Tibial artery (tissue), 4 donors: ENCODE measurements at regions not wholly inside any gene's neighbourhood (a gene's known extent, or its start where the extent isn't known, plus 50 kb on each side); places are given as distances from the start of the nearest gene placed in this dataset.

Source experiments
- DNase-seq, 2 donors: peaks; one replicate each; pipeline ENCODE4 v3.0.0-alpha.2; 2019
- H3K27ac ChIP-seq, 2 donors: fragments of 200-600 bp; sonication (generic) in 1 of 2; 1 replicate in 1 of 2; 2 replicates in 1 of 2; pipeline ENCODE4 v1.5.1; 2018 to 2019; ENCODE audit warnings: mild to moderate bottlenecking in 1 of 2
- H3K27me3 ChIP-seq, 2 donors: fragments of 200-600 bp; sonication (generic) in 1 of 2; one replicate each; pipeline versions ENCODE4 v1.5.1 to v1.6.0; 2016 to 2019
- H3K36me3 ChIP-seq, 3 donors: fragments of 200-600 bp; sonication (generic) in 2 of 3; one replicate each; pipeline ENCODE4 v1.5.1; 2016 to 2019; ENCODE audit warnings: mild to moderate bottlenecking in 2 of 3
- H3K4me1 ChIP-seq, 4 donors: fragments of 200-600 bp; sonication (generic) in 2 of 4; 1 replicate in 3 of 4; 2 replicates in 1 of 4; pipeline ENCODE4 v1.5.1; 2016 to 2019
- H3K4me3 ChIP-seq, 2 donors: fragments of 200-600 bp; sonication (generic) in 1 of 2; 1 replicate in 1 of 2; 2 replicates in 1 of 2; pipeline ENCODE4 v1.5.1; 2018 to 2019; ENCODE audit warnings: mild to moderate bottlenecking in 2 of 2
- H3K9me3 ChIP-seq, 3 donors: fragments of 200-600 bp; sonication (generic) in 1 of 3; one replicate each; pipeline ENCODE4 v1.5.1; 2016 to 2019
- CTCF ChIP-seq, 2 experiments: fragments of 200-600 bp in 1 of 2; fragments of 450-650 bp in 1 of 2; IDR thresholded peaks; one replicate each; pipeline ENCODE4 v1.5.1; 2017 to 2019; ENCODE audit warnings: antibody characterized with exemption in 2 of 2, mild to moderate bottlenecking in 1 of 2, moderate library complexity in 1 of 2
- intact Hi-C: fragments of 100-400 bp; cut with DNase I; formaldehyde crosslinking; loops from one replicate; pipeline ENCODE4 v1.15.0; 2023; ENCODE audit warnings: low total_unique reads

- H3K27me3 ChIP-seq: no peaks in the 10 kb centered on the region
- intact Hi-C loops: no loop called here
- H3K9me3 ChIP-seq: peaks cover 0 to 38% (median 0%) of the 10 kb centered on the region in 3 donors
- no peak for DNase-seq
- H3K4me1 ChIP-seq: no peaks in the 10 kb centered on the region
- H3K36me3 ChIP-seq: no peaks in the 10 kb centered on the region
- TF ChIP-seq CTCF (IDR thresholded peaks at IDR 0.05): no peak
- no peak overlapping the region for H3K27ac ChIP-seq
- H3K4me3 ChIP-seq: no peak overlapping the region
Measured at GRCh38 chr19:27843861-27844260, 1369.1 kb downstream of the UQCRFS1 start.

GRCh38 chr19:27833031-27833430 is 1379.9 kb downstream of the UQCRFS1 start:
- H3K27me3 ChIP-seq: no peaks in the 10 kb centered on the region
- no peak overlapping the region for H3K4me3 ChIP-seq
- H3K4me1 ChIP-seq: no peaks in the 10 kb centered on the region
- H3K36me3 ChIP-seq: no peaks in the 10 kb centered on the region
- no peak overlapping the region for H3K27ac ChIP-seq
- no peaks in the 10 kb centered on the region for H3K9me3 ChIP-seq
- DNase-seq: no peak
- TF ChIP-seq CTCF (IDR thresholded peaks at IDR 0.05): no peak
- intact Hi-C loops: no loop called here

- Histone ChIP-seq H3K36me3 (no peaks in the 10 kb centered on the region), H3K27me3 (no peaks in the 10 kb centered on the region), H3K9me3 (no peaks in the 10 kb centered on the region), H3K4me1 (no peaks in the 10 kb centered on the region), H3K4me3 (no peak overlapping the region), H3K27ac (no peak overlapping the region)
- intact Hi-C loops: no loop called here
- no peak for DNase-seq
- TF ChIP-seq CTCF (IDR thresholded peaks at IDR 0.05): no peak
Measured at GRCh38 chr19:27828829-27829228, 1384.1 kb downstream of the UQCRFS1 start.

- Histone ChIP-seq H3K27me3 (no peaks in the 10 kb centered on the region), H3K9me3 (peaks cover 0 to 5% (median 0%) of the 10 kb centered on the region in 3 donors), H3K27ac (no peak overlapping the region), H3K4me3 (no peak overlapping the region), H3K36me3 (no peaks in the 10 kb centered on the region), H3K4me1 (no peaks in the 10 kb centered on the region)
- TF ChIP-seq CTCF (IDR thresholded peaks at IDR 0.05): no peak
- DNase-seq: no peak
- intact Hi-C loops: no loop called here
Measured at GRCh38 chr19:27824108-27824507, 1388.8 kb downstream of the UQCRFS1 start.

- TF ChIP-seq CTCF (IDR thresholded peaks at IDR 0.05): no peak
- Histone ChIP-seq H3K36me3 (no peaks in the 10 kb centered on the region), H3K4me1 (no peaks in the 10 kb centered on the region), H3K4me3 (no peak overlapping the region), H3K27me3 (no peaks in the 10 kb centered on the region), H3K27ac (no peak overlapping the region), H3K9me3 (peaks cover 0 to 5% (median 0%) of the 10 kb centered on the region in 3 donors)
- intact Hi-C loops: no loop called here
- DNase-seq: no peak
Measured at GRCh38 chr19:27822336-27822735, 1390.6 kb downstream of the UQCRFS1 start.

GRCh38 chr19:27821418-27822018 is 1391.4 kb downstream of the UQCRFS1 start:
- H3K4me1 ChIP-seq: no peaks in the 10 kb centered on the region
- DNase-seq: no peak
- H3K27me3 ChIP-seq: no peaks in the 10 kb centered on the region
- H3K9me3 ChIP-seq: peaks cover 0 to 5% (median 0%) of the 10 kb centered on the region in 3 donors
- H3K27ac ChIP-seq: no peak overlapping the region
- no peaks in the 10 kb centered on the region for H3K36me3 ChIP-seq
- TF ChIP-seq CTCF (IDR thresholded peaks at IDR 0.05): no peak
- H3K4me3 ChIP-seq: no peak overlapping the region
- intact Hi-C loops: no loop called here
